HEK293 (cell line): ENCODE measurements at regions not wholly inside any gene's neighbourhood (a gene's known extent, or its start where the extent isn't known, plus 50 kb on each side); places are given as distances from the start of the nearest gene placed in this dataset.
A peak's percentile ranks its signal among the peaks of the same experiment; 100 is the strongest.

ENCODE experiments used
- CTCF ChIA-PET: fragments of 350-600 bp; formaldehyde crosslinking; extraction: SDS; loops from one replicate; lab custom pipeline; 2021; ENCODE audit warnings: antibody characterized with exemption; lab: Yijun Ruan, JAX
- POLR2A ChIA-PET: fragments of 300-600 bp; formaldehyde crosslinking; extraction: SDS; loops from one replicate; lab custom pipeline; 2020; ENCODE audit warnings: antibody characterized with exemption, inconsistent platforms; lab: Yijun Ruan, JAX
- H3K27ac ChIP-seq: fragments of 200-500 bp; sonication (Bioruptor generic); 2 replicates; pipeline ENCODE4 v1.5.1; 2014; ENCODE audit warnings: low read depth, low read length, control low read depth, inconsistent platforms; ENCODE audit errors: extremely low read depth
- H3K36me3 ChIP-seq, 2 experiments: fragments of 200-500 bp in 1 of 2; sonication (Bioruptor generic) in 1 of 2; 1 replicate in 1 of 2; 2 replicates in 1 of 2; pipeline ENCODE4 v1.5.1; 2014 to 2017; ENCODE audit warnings: inconsistent platforms in 2 of 2, low read length in 2 of 2; ENCODE audit not compliant: control insufficient read depth in 2 of 2, insufficient read depth in 1 of 2
- H3K4me1 ChIP-seq: fragments of 200-500 bp; sonication (Bioruptor generic); 2 replicates; pipeline ENCODE4 v1.5.1; 2014; ENCODE audit warnings: mild to moderate bottlenecking, low read length, inconsistent platforms; ENCODE audit not compliant: control insufficient read depth, insufficient read depth
- H3K4me3 ChIP-seq: 2 replicates; pipeline ENCODE4 v1.5.1; 2011; ENCODE audit warnings: low read depth, mild to moderate bottlenecking, control low read depth, low read length, moderate library complexity
- H3K9me3 ChIP-seq: fragments of 200-500 bp; sonication (Bioruptor generic); 2 replicates; pipeline ENCODE4 v1.5.1; 2014; ENCODE audit warnings: low read depth, low read length, inconsistent platforms; ENCODE audit not compliant: control insufficient read depth, insufficient read depth
- ATF2 ChIP-seq: fragments of 450-650 bp; formaldehyde crosslinking; IDR thresholded peaks from 2 replicates; pipeline ENCODE4 v1.5.1; 2016; ENCODE audit warnings: missing biosample characterization, missing genetic modification characterization, low read depth
- GLI4 ChIP-seq: fragments of 450-650 bp; formaldehyde crosslinking; IDR thresholded peaks from 2 replicates; pipeline ENCODE4 v1.5.1; 2016; ENCODE audit warnings: missing biosample characterization, missing genetic modification characterization
- PRDM1 ChIP-seq: fragments of 450-650 bp; formaldehyde crosslinking; IDR thresholded peaks from 2 replicates; pipeline ENCODE4; 2016; ENCODE audit warnings: missing biosample characterization, missing genetic modification characterization
- SALL2 ChIP-seq: fragments of 450-650 bp; formaldehyde crosslinking; IDR thresholded peaks from 2 replicates; pipeline ENCODE4 v1.5.0; 2017; ENCODE audit warnings: missing biosample characterization, mild to moderate bottlenecking, missing genetic modification characterization, borderline replicate concordance
- TSHZ1 ChIP-seq: fragments of 450-650 bp; formaldehyde crosslinking; IDR thresholded peaks from 2 replicates; pipeline ENCODE4 v1.5.1; 2016; ENCODE audit warnings: missing biosample characterization, missing genetic modification characterization, borderline replicate concordance
- ZBTB11 ChIP-seq: fragments of 450-650 bp; formaldehyde crosslinking; conservative IDR thresholded peaks from 2 replicates; pipeline ENCODE4 v1.5.1; 2016; ENCODE audit warnings: low read depth, missing biosample characterization, missing genetic modification characterization
- ZFP3 ChIP-seq: fragments of 450-650 bp; formaldehyde crosslinking; IDR thresholded peaks from 2 replicates; pipeline ENCODE4 v1.5.1; 2016; ENCODE audit warnings: low read depth, missing biosample characterization, missing genetic modification characterization
- ZFP41 ChIP-seq: fragments of 450-650 bp; formaldehyde crosslinking; IDR thresholded peaks from 2 replicates; pipeline ENCODE4 v1.5.1; 2016; ENCODE audit warnings: missing biosample characterization, missing genetic modification characterization, borderline replicate concordance
- ZNF354C ChIP-seq: fragments of 450-650 bp; formaldehyde crosslinking; IDR thresholded peaks from 2 replicates; pipeline ENCODE4 v1.5.1; 2016; ENCODE audit warnings: missing biosample characterization, missing genetic modification characterization, low read depth, borderline replicate concordance
- ZNF404 ChIP-seq: fragments of 450-650 bp; formaldehyde crosslinking; IDR thresholded peaks from 2 replicates; pipeline ENCODE4 v1.5.1; 2017; ENCODE audit warnings: missing biosample characterization, missing genetic modification characterization
- ZNF518A ChIP-seq: fragments of 450-650 bp; formaldehyde crosslinking; conservative IDR thresholded peaks from 2 replicates; pipeline ENCODE4 v1.5.1; 2016; ENCODE audit warnings: low read depth, missing biosample characterization, missing genetic modification characterization
- ZNF621 ChIP-seq: fragments of 450-650 bp; formaldehyde crosslinking; IDR thresholded peaks from 2 replicates; pipeline ENCODE4 v1.5.1; 2017; ENCODE audit warnings: missing biosample characterization, missing genetic modification characterization
- ZNF623 ChIP-seq: fragments of 450-650 bp; formaldehyde crosslinking; IDR thresholded peaks from 2 replicates; pipeline ENCODE4 v1.5.1; 2016; ENCODE audit warnings: missing biosample characterization, missing genetic modification characterization
- ZNF654 ChIP-seq: fragments of 450-650 bp; formaldehyde crosslinking; IDR thresholded peaks from 2 replicates; pipeline ENCODE4 v1.5.1; 2016; ENCODE audit warnings: low read depth, missing biosample characterization, missing genetic modification characterization
- ZSCAN16 ChIP-seq: fragments of 450-650 bp; formaldehyde crosslinking; IDR thresholded peaks from 2 replicates; pipeline ENCODE4 v1.5.1; 2016; ENCODE audit warnings: missing biosample characterization, missing genetic modification characterization

- H3K36me3 ChIP-seq: no peaks in the 10 kb centered on the region
- no peak overlapping the region for H3K4me3 ChIP-seq
- TF ChIP-seq GLI4 (tag by site-specific recombination): no peak
- TF ChIP-seq ATF2 (tag by site-specific recombination): peak; percentile 69
- TF ChIP-seq ZNF518A (tag by site-specific recombination): peak; percentile 32; the same call in 1 of the 2 replicates
- TF ChIP-seq PRDM1 (tag by site-specific recombination): no peak
- ChIA-PET CTCF (interaction anchor here (0.6 kb wide), 1 partner anchor 11 kb away, joined by 3 read pairs; no protein-coding TSS in a partner anchor), POLR2A (no interaction called here)
- H3K27ac ChIP-seq: no peak overlapping the region
- H3K9me3 ChIP-seq: no peaks in the 10 kb centered on the region
- H3K4me1 ChIP-seq: no peaks in the 10 kb centered on the region
These were observed 159.6 kb upstream of the TBCA start for GRCh38 chr5:77935506-77936364.

GRCh38 chr5:77928776-77929300 is 152.7 kb upstream of the TBCA start:
- H3K4me3 ChIP-seq: no peak overlapping the region
- H3K27ac ChIP-seq: no peak overlapping the region
- H3K36me3 ChIP-seq: no peaks in the 10 kb centered on the region
- ChIA-PET CTCF (no interaction called here), POLR2A (no interaction called here)
- H3K9me3 ChIP-seq: no peaks in the 10 kb centered on the region
- H3K4me1 ChIP-seq: no peaks in the 10 kb centered on the region
- TF ChIP-seq ZNF623 (tag by site-specific recombination): no peak
- TF ChIP-seq ZFP3 (tag by site-specific recombination): no peak
- no peak for TF ChIP-seq ZSCAN16 (tag by site-specific recombination)
- no peak for TF ChIP-seq SALL2
- TF ChIP-seq ZFP41 (tag by site-specific recombination): no peak
- TF ChIP-seq ZNF621 (tag by site-specific recombination): no peak
- TF ChIP-seq ZNF354C (tag by site-specific recombination): no peak
- no peak for TF ChIP-seq ZNF654 (tag by site-specific recombination)

GRCh38 chr5:77926337-77926736 is 150.2 kb upstream of the TBCA start:
- Histone ChIP-seq H3K4me3 (no peak overlapping the region), H3K9me3 (no peaks in the 10 kb centered on the region), H3K27ac (no peak overlapping the region), H3K36me3 (no peaks in the 10 kb centered on the region), H3K4me1 (no peaks in the 10 kb centered on the region)
- ChIA-PET POLR2A (no interaction called here), CTCF (interaction anchor here (1.5 kb wide), 1 partner anchor 12 kb away, joined by 4 read pairs; no protein-coding TSS in a partner anchor)
- TF ChIP-seq ZNF404 (tag by site-specific recombination): no peak
- TF ChIP-seq ZNF623 (tag by site-specific recombination): peak; percentile 44; the same call in 1 of the 2 replicates
- peak; percentile 60; the same call in 1 of the 2 replicates for TF ChIP-seq ZBTB11 (tag by site-specific recombination)
- no peak for TF ChIP-seq TSHZ1
